HG03060 (cell line): ENCODE measurements at regions not wholly inside any gene's neighbourhood (a gene's known extent, or its start where the extent isn't known, plus 50 kb on each side); places are given as distances from the start of the nearest gene placed in this dataset.

Source experiments
- ATAC-seq: cut with Tn5 transposase; IDR thresholded peaks from one replicate; pipeline ENCODE4 v1.9.1; 2021; ENCODE audit warnings: low read depth, moderate number of reproducible peaks; ENCODE audit not compliant: unreplicated experiment

- no peak for ATAC-seq
Measured at GRCh38 chr4:123709336-123709735, 312.7 kb downstream of the SPRY1 start.

- ATAC-seq = no peak
Measured at GRCh38 chr4:123731035-123731434, 334.4 kb downstream of the SPRY1 start.

GRCh38 chr4:123737156-123737555 lies 340.6 kb downstream of the SPRY1 start:
- ATAC-seq = no peak

GRCh38 chr4:123739806-123740205 lies 343.2 kb downstream of the SPRY1 start:
- ATAC-seq = no peak

GRCh38 chr4:123740236-123740635 lies 343.6 kb downstream of the SPRY1 start:
- no peak for ATAC-seq

GRCh38 chr4:123741906-123742305 lies 345.3 kb downstream of the SPRY1 start:
- ATAC-seq = no peak

- ATAC-seq = no peak
Measured at GRCh38 chr4:123743848-123744247, 347.3 kb downstream of the SPRY1 start.

GRCh38 chr4:123744664-123745290 lies 348.2 kb downstream of the SPRY1 start:
- no peak for ATAC-seq

- ATAC-seq = no peak
Measured at GRCh38 chr4:123747016-123747415, 350.4 kb downstream of the SPRY1 start.

- ATAC-seq = no peak
Measured at GRCh38 chr4:123748806-123749205, 352.2 kb downstream of the SPRY1 start.

- ATAC-seq = no peak
Measured at GRCh38 chr4:123749383-123749782, 352.8 kb downstream of the SPRY1 start.

GRCh38 chr4:123750044-123750443 lies 353.4 kb downstream of the SPRY1 start:
- ATAC-seq = no peak

- ATAC-seq = no peak
Measured at GRCh38 chr4:123755655-123756054, 359.1 kb downstream of the SPRY1 start.

- no peak for ATAC-seq
Measured at GRCh38 chr4:123767806-123768205, 371.2 kb downstream of the SPRY1 start.

GRCh38 chr4:123770884-123771283 lies 374.3 kb downstream of the SPRY1 start:
- ATAC-seq = no peak

- ATAC-seq = peak; percentile 99
Measured at GRCh38 chr4:123776267-123776666, 379.7 kb downstream of the SPRY1 start.

GRCh38 chr4:123777373-123777772 lies 380.8 kb downstream of the SPRY1 start:
- no peak for ATAC-seq

GRCh38 chr4:123783151-123783790 lies 386.7 kb downstream of the SPRY1 start:
- no peak for ATAC-seq

GRCh38 chr4:123783921-123784320 lies 387.3 kb downstream of the SPRY1 start:
- no peak for ATAC-seq

- no peak for ATAC-seq
Measured at GRCh38 chr4:123784626-123785025, 388.0 kb downstream of the SPRY1 start.

- no peak for ATAC-seq
Measured at GRCh38 chr4:123785538-123785937, 388.9 kb downstream of the SPRY1 start.

- no peak for ATAC-seq
Measured at GRCh38 chr4:123786163-123786915, 389.7 kb downstream of the SPRY1 start.
